ENCODE measurements at regions not wholly inside any gene's neighbourhood (a gene's known extent, or its start where the extent isn't known, plus 50 kb on each side); places are given as distances from the start of the nearest gene placed in this dataset.
"Not testable (repeated sequence)": the region's sequence is repeated elsewhere in the genome, so short reads cannot be mapped to it uniquely, and the experiment has no call there.

GRCh38 chr2:95702471-95702870, 110.7 kb downstream of the TRIM43 start (continued):
- no peak for TF ChIP-seq CHD2 (IDR thresholded peaks at IDR 0.05; ENCODE audit: low read length)

- H3K4me3 ChIP-seq (ENCODE audit: extremely low read depth in 1 of 4, insufficient read depth in 2 of 4, low read depth in 3 of 4, low read length in 4 of 4); H3K4me2 ChIP-seq (ENCODE audit: insufficient read depth in 1 of 2, low read depth in 2 of 2, low read length in 2 of 2); FAIRE-seq; CTCF ChIA-PET (ENCODE audit: partially characterized antibody); H3K79me2 ChIP-seq (ENCODE audit: control insufficient read depth in 1 of 2, insufficient read depth in 2 of 2, low read length in 2 of 2); H4K5ac ChIP-seq (ENCODE audit: insufficient read length, low read depth, low read length); H3K9ac ChIP-seq (replicated peaks in 1 of 4; ENCODE audit: extremely low read depth in 1 of 4, low read depth in 3 of 4, low read length in 3 of 4); H3K27me3 ChIP-seq (replicated peaks in 1 of 4; ENCODE audit: control insufficient read depth in 3 of 4, extremely low read depth in 1 of 4, insufficient read depth in 3 of 4, low read length in 3 of 4); H4K20me1 ChIP-seq (replicated peaks in 1 of 2; ENCODE audit: control insufficient read depth in 1 of 2, insufficient read depth in 2 of 2, low read length in 2 of 2); H3K23me2 ChIP-seq (ENCODE audit: low read depth, low read length); H3K14ac ChIP-seq (ENCODE audit: insufficient read length); H2BK15ac ChIP-seq (ENCODE audit: low read length); H2BK20ac ChIP-seq (ENCODE audit: low read length); H3K27ac ChIP-seq (ENCODE audit: low read depth, low read length); H2BK120ac ChIP-seq (replicated peaks; ENCODE audit: low read depth, low read length); H2AFZ ChIP-seq (ENCODE audit: low read length); H4K91ac ChIP-seq (replicated peaks; ENCODE audit: insufficient read length, low read length); H3K4ac ChIP-seq (replicated peaks; ENCODE audit: insufficient read length, low read depth, low read length); H3K23ac ChIP-seq (ENCODE audit: insufficient read length); POLR2A ChIA-PET (ENCODE audit: partially characterized antibody); H2BK12ac ChIP-seq (ENCODE audit: low read depth, low read length); H3K79me1 ChIP-seq (ENCODE audit: low read depth, low read length); DNase-seq (ENCODE audit: low read depth in 1 of 2, low spot score in 2 of 2); H2BK5ac ChIP-seq (ENCODE audit: low read depth, low read length); H3K56ac ChIP-seq (replicated peaks; ENCODE audit: insufficient read length, low read depth, low read length); H3K18ac ChIP-seq (ENCODE audit: extremely low read depth, low read length); H3K36me3 ChIP-seq (ENCODE audit: control insufficient read depth in 2 of 4, insufficient read depth in 4 of 4, low read length in 3 of 4); H2AK5ac ChIP-seq (ENCODE audit: low read depth, low read length); H3K4me1 ChIP-seq (replicated peaks in 1 of 4; ENCODE audit: control insufficient read depth in 3 of 4, insufficient read depth in 4 of 4, low read length in 3 of 4); H4K8ac ChIP-seq (ENCODE audit: extremely low read depth, insufficient read depth, low read length): not testable (repeated sequence)
- peaks cover 50 to 78% of the 10 kb centered on the region in 2 experiments for H3K9me3 ChIP-seq (ENCODE audit: insufficient read depth in 2 of 2, low read depth in 1 of 2, low read length in 1 of 2)
- 73% methylated on average over 2 of the region's 2 CpGs; no CpG with 5 or more reads in 1 of the 2 experiments for WGBS, 2 experiments (ENCODE audit: extremely low coverage in 1 of 2, insufficient coverage in 1 of 2, insufficient read length in 1 of 2, insufficient replicate concordance in 2 of 2, low coverage in 1 of 2, low lambda C conversion rate in 2 of 2, missing lambda C conversion rate in 1 of 2)
Observed at GRCh38 chr2:95707161-95707560, 115.4 kb downstream of the TRIM43 start.

Data from H1 (cell line).